GM23338 (cell line): ENCODE measurements at regions not wholly inside any gene's neighbourhood (a gene's known extent, or its start where the extent isn't known, plus 50 kb on each side); places are given as distances from the start of the nearest gene placed in this dataset.

Source experiments
- NANOG ChIP-seq: IDR thresholded peaks from 2 replicates; pipeline ENCODE4 v1.6.1; 2016; ENCODE audit warnings: antibody characterized with exemption, borderline replicate concordance
- POLR2AphosphoS5 ChIP-seq: IDR thresholded peaks from 2 replicates; pipeline ENCODE4 v1.6.1; 2016; ENCODE audit warnings: antibody characterized with exemption, low read depth
- ZNF114 ChIP-seq: fragments of 250-450 bp; sonication (Bioruptor Pico); IDR thresholded peaks from 2 replicates; pipeline ENCODE4 v1.5.0; 2020; ENCODE audit warnings: mild to moderate bottlenecking, moderate library complexity
- ZNF331 ChIP-seq: fragments of 250-450 bp; sonication (Bioruptor Pico); IDR thresholded peaks from 2 replicates; pipeline ENCODE4 v1.5.0; 2020; ENCODE audit warnings: low read depth, mild to moderate bottlenecking, moderate library complexity
- TF ChIP-seq, protein P1 (sequence below): fragments of 250-450 bp; sonication (Bioruptor Pico); IDR thresholded peaks from 2 replicates; pipeline ENCODE4 v1.5.0; 2020; ENCODE audit warnings: mild to moderate bottlenecking, moderate library complexity
- TF ChIP-seq, protein P2 (sequence below): IDR thresholded peaks from 2 replicates; pipeline ENCODE4 v1.6.1; 2016; ENCODE audit warnings: antibody characterized with exemption
- TF ChIP-seq, protein P3 (sequence below): IDR thresholded peaks from one replicate; pipeline ENCODE4 v1.6.1; 2018; ENCODE audit warnings: antibody characterized with exemption; ENCODE audit not compliant: unreplicated experiment

DNA sequence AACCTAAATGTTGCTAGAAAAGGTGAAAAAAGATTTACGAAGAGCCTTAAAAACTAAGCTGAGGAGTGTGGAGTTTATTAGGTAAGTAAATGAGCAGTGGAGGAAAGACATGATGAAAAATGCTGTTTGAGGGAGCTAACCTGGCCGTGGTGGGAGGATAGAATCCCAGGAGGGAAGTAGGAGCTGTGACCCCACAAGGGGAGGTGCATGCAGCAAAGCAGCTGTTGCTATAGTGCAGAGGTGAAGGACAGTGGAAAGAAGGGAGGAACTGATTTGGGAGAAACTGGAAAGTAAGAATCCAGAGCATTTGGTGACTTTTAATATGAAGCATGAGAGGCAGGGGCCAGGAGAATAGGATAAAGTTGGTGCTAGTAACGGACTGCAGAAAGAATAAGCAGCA is 271.7 kb upstream of the ADGRL2 start (continued):
- TF ChIP-seq, protein P1, sequence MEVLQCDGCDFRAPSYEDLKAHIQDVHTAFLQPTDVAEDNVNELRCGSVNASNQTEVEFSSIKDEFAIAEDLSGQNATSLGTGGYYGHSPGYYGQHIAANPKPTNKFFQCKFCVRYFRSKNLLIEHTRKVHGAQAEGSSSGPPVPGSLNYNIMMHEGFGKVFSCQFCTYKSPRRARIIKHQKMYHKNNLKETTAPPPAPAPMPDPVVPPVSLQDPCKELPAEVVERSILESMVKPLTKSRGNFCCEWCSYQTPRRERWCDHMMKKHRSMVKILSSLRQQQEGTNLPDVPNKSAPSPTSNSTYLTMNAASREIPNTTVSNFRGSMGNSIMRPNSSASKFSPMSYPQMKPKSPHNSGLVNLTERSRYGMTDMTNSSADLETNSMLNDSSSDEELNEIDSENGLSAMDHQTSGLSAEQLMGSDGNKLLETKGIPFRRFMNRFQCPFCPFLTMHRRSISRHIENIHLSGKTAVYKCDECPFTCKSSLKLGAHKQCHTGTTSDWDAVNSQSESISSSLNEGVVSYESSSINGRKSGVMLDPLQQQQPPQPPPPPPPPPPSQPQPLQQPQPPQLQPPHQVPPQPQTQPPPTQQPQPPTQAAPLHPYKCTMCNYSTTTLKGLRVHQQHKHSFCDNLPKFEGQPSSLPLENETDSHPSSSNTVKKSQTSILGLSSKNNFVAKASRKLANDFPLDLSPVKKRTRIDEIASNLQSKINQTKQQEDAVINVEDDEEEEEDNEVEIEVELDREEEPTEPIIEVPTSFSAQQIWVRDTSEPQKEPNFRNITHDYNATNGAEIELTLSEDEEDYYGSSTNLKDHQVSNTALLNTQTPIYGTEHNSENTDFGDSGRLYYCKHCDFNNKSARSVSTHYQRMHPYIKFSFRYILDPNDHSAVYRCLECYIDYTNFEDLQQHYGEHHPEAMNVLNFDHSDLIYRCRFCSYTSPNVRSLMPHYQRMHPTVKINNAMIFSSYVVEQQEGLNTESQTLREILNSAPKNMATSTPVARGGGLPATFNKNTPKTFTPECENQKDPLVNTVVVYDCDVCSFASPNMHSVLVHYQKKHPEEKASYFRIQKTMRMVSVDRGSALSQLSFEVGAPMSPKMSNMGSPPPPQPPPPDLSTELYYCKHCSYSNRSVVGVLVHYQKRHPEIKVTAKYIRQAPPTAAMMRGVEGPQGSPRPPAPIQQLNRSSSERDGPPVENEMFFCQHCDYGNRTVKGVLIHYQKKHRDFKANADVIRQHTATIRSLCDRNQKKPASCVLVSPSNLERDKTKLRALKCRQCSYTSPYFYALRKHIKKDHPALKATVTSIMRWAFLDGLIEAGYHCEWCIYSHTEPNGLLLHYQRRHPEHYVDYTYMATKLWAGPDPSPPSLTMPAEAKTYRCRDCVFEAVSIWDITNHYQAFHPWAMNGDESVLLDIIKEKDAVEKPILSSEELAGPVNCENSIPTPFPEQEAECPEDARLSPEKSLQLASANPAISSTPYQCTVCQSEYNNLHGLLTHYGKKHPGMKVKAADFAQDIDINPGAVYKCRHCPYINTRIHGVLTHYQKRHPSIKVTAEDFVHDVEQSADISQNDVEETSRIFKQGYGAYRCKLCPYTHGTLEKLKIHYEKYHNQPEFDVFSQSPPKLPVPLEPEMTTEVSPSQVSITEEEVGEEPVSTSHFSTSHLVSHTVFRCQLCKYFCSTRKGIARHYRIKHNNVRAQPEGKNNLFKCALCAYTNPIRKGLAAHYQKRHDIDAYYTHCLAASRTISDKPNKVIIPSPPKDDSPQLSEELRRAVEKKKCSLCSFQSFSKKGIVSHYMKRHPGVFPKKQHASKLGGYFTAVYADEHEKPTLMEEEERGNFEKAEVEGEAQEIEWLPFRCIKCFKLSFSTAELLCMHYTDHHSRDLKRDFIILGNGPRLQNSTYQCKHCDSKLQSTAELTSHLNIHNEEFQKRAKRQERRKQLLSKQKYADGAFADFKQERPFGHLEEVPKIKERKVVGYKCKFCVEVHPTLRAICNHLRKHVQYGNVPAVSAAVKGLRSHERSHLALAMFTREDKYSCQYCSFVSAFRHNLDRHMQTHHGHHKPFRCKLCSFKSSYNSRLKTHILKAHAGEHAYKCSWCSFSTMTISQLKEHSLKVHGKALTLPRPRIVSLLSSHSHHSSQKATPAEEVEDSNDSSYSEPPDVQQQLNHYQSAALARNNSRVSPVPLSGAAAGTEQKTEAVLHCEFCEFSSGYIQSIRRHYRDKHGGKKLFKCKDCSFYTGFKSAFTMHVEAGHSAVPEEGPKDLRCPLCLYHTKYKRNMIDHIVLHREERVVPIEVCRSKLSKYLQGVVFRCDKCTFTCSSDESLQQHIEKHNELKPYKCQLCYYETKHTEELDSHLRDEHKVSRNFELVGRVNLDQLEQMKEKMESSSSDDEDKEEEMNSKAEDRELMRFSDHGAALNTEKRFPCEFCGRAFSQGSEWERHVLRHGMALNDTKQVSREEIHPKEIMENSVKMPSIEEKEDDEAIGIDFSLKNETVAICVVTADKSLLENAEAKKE (CRISPR knock-in tag), result no peak
- TF ChIP-seq, protein P2, sequence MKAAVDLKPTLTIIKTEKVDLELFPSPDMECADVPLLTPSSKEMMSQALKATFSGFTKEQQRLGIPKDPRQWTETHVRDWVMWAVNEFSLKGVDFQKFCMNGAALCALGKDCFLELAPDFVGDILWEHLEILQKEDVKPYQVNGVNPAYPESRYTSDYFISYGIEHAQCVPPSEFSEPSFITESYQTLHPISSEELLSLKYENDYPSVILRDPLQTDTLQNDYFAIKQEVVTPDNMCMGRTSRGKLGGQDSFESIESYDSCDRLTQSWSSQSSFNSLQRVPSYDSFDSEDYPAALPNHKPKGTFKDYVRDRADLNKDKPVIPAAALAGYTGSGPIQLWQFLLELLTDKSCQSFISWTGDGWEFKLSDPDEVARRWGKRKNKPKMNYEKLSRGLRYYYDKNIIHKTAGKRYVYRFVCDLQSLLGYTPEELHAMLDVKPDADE, result no peak
- no peak for TF ChIP-seq ZNF114 (CRISPR knock-in tag)
- no peak for TF ChIP-seq POLR2AphosphoS5
- no peak for TF ChIP-seq ZNF331 (CRISPR knock-in tag)
- TF ChIP-seq, protein P3, sequence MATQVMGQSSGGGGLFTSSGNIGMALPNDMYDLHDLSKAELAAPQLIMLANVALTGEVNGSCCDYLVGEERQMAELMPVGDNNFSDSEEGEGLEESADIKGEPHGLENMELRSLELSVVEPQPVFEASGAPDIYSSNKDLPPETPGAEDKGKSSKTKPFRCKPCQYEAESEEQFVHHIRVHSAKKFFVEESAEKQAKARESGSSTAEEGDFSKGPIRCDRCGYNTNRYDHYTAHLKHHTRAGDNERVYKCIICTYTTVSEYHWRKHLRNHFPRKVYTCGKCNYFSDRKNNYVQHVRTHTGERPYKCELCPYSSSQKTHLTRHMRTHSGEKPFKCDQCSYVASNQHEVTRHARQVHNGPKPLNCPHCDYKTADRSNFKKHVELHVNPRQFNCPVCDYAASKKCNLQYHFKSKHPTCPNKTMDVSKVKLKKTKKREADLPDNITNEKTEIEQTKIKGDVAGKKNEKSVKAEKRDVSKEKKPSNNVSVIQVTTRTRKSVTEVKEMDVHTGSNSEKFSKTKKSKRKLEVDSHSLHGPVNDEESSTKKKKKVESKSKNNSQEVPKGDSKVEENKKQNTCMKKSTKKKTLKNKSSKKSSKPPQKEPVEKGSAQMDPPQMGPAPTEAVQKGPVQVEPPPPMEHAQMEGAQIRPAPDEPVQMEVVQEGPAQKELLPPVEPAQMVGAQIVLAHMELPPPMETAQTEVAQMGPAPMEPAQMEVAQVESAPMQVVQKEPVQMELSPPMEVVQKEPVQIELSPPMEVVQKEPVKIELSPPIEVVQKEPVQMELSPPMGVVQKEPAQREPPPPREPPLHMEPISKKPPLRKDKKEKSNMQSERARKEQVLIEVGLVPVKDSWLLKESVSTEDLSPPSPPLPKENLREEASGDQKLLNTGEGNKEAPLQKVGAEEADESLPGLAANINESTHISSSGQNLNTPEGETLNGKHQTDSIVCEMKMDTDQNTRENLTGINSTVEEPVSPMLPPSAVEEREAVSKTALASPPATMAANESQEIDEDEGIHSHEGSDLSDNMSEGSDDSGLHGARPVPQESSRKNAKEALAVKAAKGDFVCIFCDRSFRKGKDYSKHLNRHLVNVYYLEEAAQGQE, result no peak
- TF ChIP-seq NANOG, result no peak
